ENCODE measurements at regions not wholly inside any gene's neighbourhood (a gene's known extent, or its start where the extent isn't known, plus 50 kb on each side); places are given as distances from the start of the nearest gene placed in this dataset.
"Not testable (repeated sequence)": the region's sequence is repeated elsewhere in the genome, so short reads cannot be mapped to it uniquely, and the experiment has no call there.

DNA sequence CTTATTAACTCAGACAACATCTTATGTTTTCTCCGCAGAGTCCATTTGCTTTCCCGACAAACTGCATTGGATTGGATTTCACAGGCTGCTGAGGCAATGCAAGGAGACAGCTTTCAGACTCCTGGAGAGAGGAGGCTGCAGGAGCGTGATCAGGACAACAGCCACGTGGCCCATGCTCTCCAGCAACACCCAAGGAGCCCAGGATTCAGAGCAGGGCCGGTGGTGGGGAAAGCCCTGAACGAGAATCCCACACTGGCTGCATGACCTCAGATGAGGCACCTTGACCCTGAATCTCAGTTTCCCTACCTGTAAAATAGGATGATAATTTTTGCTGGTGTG is 78.3 kb upstream of the NFASC start:
- no peaks in the 10 kb centered on the region for H3K36me3 ChIP-seq (replicated peaks in 1 of 2; ENCODE audit: control extremely low read depth in 1 of 2, control insufficient read depth in 1 of 2, extremely low read depth in 1 of 2, insufficient read depth in 2 of 2, low read length in 1 of 2)
- TF ChIP-seq, protein P1, sequence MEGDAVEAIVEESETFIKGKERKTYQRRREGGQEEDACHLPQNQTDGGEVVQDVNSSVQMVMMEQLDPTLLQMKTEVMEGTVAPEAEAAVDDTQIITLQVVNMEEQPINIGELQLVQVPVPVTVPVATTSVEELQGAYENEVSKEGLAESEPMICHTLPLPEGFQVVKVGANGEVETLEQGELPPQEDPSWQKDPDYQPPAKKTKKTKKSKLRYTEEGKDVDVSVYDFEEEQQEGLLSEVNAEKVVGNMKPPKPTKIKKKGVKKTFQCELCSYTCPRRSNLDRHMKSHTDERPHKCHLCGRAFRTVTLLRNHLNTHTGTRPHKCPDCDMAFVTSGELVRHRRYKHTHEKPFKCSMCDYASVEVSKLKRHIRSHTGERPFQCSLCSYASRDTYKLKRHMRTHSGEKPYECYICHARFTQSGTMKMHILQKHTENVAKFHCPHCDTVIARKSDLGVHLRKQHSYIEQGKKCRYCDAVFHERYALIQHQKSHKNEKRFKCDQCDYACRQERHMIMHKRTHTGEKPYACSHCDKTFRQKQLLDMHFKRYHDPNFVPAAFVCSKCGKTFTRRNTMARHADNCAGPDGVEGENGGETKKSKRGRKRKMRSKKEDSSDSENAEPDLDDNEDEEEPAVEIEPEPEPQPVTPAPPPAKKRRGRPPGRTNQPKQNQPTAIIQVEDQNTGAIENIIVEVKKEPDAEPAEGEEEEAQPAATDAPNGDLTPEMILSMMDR (IDR thresholded peaks at IDR 0.05) = no peak
- TF ChIP-seq EZH2 (IDR thresholded peaks at IDR 0.05; ENCODE audit: borderline replicate concordance, insufficient read depth, low read depth, low read length, poor library complexity, severe bottlenecking) = no peak
- H3K4me1 ChIP-seq (ENCODE audit: control insufficient read depth in 2 of 2, insufficient read depth in 2 of 2, low read length in 2 of 2) = no peaks in the 10 kb centered on the region
- peaks cover 34% of the 10 kb centered on the region for H3K27me3 Mint-ChIP-seq
- H3K4me3 ChIP-seq (ENCODE audit: control extremely low read depth in 1 of 5, extremely low read depth in 1 of 5, insufficient read depth in 1 of 5, low read depth in 2 of 5, low read length in 4 of 5) = no peak overlapping the region
- no peak overlapping the region for H3K27ac Mint-ChIP-seq
- DNase-seq = no peak
- H4K20me1 ChIP-seq (ENCODE audit: control insufficient read depth, insufficient read depth, low read length, poor library complexity, severe bottlenecking) = no peaks in the 10 kb centered on the region
- H3K4me2 ChIP-seq (replicated peaks; ENCODE audit: low read depth, low read length, poor library complexity, severe bottlenecking) = no peak overlapping the region
- no peak overlapping the region for H3K27ac ChIP-seq (ENCODE audit: low read length in 2 of 2)
- no peaks in the 10 kb centered on the region for H3K9me3 Mint-ChIP-seq (ENCODE audit: insufficient read depth)
- H3K9ac ChIP-seq (ENCODE audit: low read length) = no peak overlapping the region
- POLR2A ChIA-PET = no interaction called here
- no peaks in the 10 kb centered on the region for H3K79me2 ChIP-seq (ENCODE audit: control insufficient read depth, insufficient read depth, low read length)
- intact Hi-C loops (cut with micrococcal nuclease) = no loop called here
- CTCF ChIA-PET = interaction anchor here (0.5 to 12.6 kb wide), 21 partner anchors 9 to 1145 kb away, joined by 3 to 148 read pairs (median 4); no protein-coding TSS in a partner anchor
- H3K9me3 ChIP-seq (ENCODE audit: control extremely low read depth in 1 of 3, control insufficient read depth in 2 of 3, insufficient read depth in 1 of 3, low read length in 2 of 3) = no peaks in the 10 kb centered on the region
- peaks cover 0 to 16% (median 8%) of the 10 kb centered on the region in 4 experiments for H3K27me3 ChIP-seq (replicated peaks in 1 of 4; ENCODE audit: control extremely low read depth in 1 of 4, control insufficient read depth in 3 of 4, insufficient read depth in 4 of 4, low read length in 3 of 4)
- no peak for ATAC-seq (ENCODE audit: low read depth)
- no peak overlapping the region for H2AFZ ChIP-seq (ENCODE audit: insufficient read depth, low read depth, low read length, poor library complexity, severe bottlenecking)
- 100% methylated on average over 2 of the region's 6 CpGs for WGBS (ENCODE audit: insufficient coverage)
- H3K4me1 Mint-ChIP-seq = peaks cover 2% of the 10 kb centered on the region
- no peak overlapping the region for H3K4me3 Mint-ChIP-seq

DNA sequence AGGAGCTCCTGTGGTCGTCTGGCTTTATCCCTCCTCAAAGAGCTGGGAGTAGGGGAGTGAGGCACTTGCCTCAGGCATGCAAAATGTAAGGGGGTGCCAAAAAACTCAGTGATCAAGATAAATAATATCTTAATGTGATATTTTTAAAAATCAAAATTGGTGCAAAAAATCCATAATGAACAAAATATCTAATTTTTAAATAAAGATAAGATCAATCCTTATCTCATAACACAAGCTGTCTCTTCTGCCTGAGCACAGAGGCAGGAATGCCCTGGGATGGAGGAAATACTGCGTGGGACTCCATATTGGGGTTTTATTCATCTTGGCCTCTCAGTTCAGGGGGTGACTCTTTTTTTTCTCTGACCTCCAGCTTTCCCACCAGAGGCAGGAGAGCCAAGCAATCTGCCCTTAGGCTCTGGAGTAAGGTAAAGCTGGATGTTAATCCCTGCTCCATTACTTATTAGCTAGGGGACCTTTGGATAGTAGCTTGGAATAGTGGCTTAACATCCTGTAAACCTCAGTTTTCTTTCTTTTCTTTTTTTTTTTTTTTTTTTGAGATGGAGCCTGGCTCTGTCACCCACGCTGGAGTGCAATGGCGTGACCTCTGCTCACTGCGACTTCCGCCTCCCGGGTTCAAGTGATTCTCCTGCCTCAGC is 77.3 kb upstream of the NFASC start:
- Mint-ChIP-seq H3K4me3 (no peak overlapping the region), H3K4me1 (peaks cover 2% of the 10 kb centered on the region), H3K27me3 (peaks cover 29% of the 10 kb centered on the region), H3K9me3 (ENCODE audit: insufficient read depth) (no peaks in the 10 kb centered on the region), H3K27ac (no peak overlapping the region)
- Histone ChIP-seq H4K20me1 (ENCODE audit: control insufficient read depth, insufficient read depth, low read length, poor library complexity, severe bottlenecking) (no peaks in the 10 kb centered on the region), H3K9me3 (ENCODE audit: control extremely low read depth in 1 of 3, control insufficient read depth in 2 of 3, insufficient read depth in 1 of 3, low read length in 2 of 3) (no peaks in the 10 kb centered on the region), H3K27me3 (replicated peaks in 1 of 4; ENCODE audit: control extremely low read depth in 1 of 4, control insufficient read depth in 3 of 4, insufficient read depth in 4 of 4, low read length in 3 of 4) (peaks cover 0 to 16% (median 8%) of the 10 kb centered on the region in 4 experiments), H2AFZ (ENCODE audit: insufficient read depth, low read depth, low read length, poor library complexity, severe bottlenecking) (no peak overlapping the region), H3K9ac (ENCODE audit: low read length) (no peak overlapping the region), H3K36me3 (replicated peaks in 1 of 2; ENCODE audit: control extremely low read depth in 1 of 2, control insufficient read depth in 1 of 2, extremely low read depth in 1 of 2, insufficient read depth in 2 of 2, low read length in 1 of 2) (no peaks in the 10 kb centered on the region), H3K4me3 (ENCODE audit: control extremely low read depth in 1 of 5, extremely low read depth in 1 of 5, insufficient read depth in 1 of 5, low read depth in 2 of 5, low read length in 4 of 5) (no peak overlapping the region), H3K79me2 (ENCODE audit: control insufficient read depth, insufficient read depth, low read length) (no peaks in the 10 kb centered on the region), H3K4me2 (replicated peaks; ENCODE audit: low read depth, low read length, poor library complexity, severe bottlenecking) (no peak overlapping the region), H3K27ac (ENCODE audit: low read length in 2 of 2) (no peak overlapping the region), H3K4me1 (ENCODE audit: control insufficient read depth in 2 of 2, insufficient read depth in 2 of 2, low read length in 2 of 2) (no peaks in the 10 kb centered on the region)
- CTCF ChIA-PET = interaction anchor here (0.6 to 12.6 kb wide), 6 partner anchors 10 to 243 kb away, joined by 3 to 148 read pairs (median 11); no protein-coding TSS in a partner anchor
- no peak for TF ChIP-seq EZH2 (IDR thresholded peaks at IDR 0.05; ENCODE audit: borderline replicate concordance, insufficient read depth, low read depth, low read length, poor library complexity, severe bottlenecking)
- TF ChIP-seq, protein P1 (IDR thresholded peaks at IDR 0.05) = no peak
- no peak for ATAC-seq (ENCODE audit: low read depth)
- POLR2A ChIA-PET = no interaction called here
- WGBS (ENCODE audit: insufficient coverage) = 95% methylated on average over 5 of the region's 7 CpGs
- intact Hi-C loops (cut with micrococcal nuclease) = no loop called here
- no peak for DNase-seq

DNA sequence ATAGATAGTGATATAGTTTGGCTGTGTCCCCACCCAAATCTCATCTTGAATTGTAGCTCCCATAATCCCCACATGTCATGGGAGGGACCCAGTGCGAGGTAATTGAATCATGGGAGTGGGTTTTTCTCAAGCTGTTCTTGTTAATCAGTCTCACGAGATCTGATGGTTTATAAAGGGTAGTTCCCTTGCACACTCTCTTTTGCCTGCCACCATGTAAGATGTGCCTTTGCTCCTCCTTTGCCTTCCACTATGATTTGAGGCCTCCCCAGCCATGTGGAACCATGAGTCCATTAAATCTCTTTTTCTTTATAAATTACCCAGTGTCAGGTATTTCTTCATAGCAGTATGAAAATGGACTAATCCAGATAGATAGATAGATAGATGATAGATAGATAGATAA is 73.8 kb upstream of the NFASC start:
- H3K4me1 Mint-ChIP-seq; H3K4me1 ChIP-seq (ENCODE audit: control insufficient read depth in 2 of 2, insufficient read depth in 2 of 2, low read length in 2 of 2); H3K4me2 ChIP-seq (replicated peaks; ENCODE audit: low read depth, low read length, poor library complexity, severe bottlenecking); ATAC-seq (ENCODE audit: low read depth); intact Hi-C loops (cut with micrococcal nuclease); H3K27ac ChIP-seq (ENCODE audit: low read length in 2 of 2); H3K27me3 ChIP-seq (replicated peaks in 1 of 4; ENCODE audit: control extremely low read depth in 1 of 4, control insufficient read depth in 3 of 4, insufficient read depth in 4 of 4, low read length in 3 of 4); H3K4me3 Mint-ChIP-seq; H3K27ac Mint-ChIP-seq; H2AFZ ChIP-seq (ENCODE audit: insufficient read depth, low read depth, low read length, poor library complexity, severe bottlenecking); H3K9me3 ChIP-seq (ENCODE audit: control extremely low read depth in 1 of 3, control insufficient read depth in 2 of 3, insufficient read depth in 1 of 3, low read length in 2 of 3); H3K27me3 Mint-ChIP-seq; DNase-seq; H4K20me1 ChIP-seq (ENCODE audit: control insufficient read depth, insufficient read depth, low read length, poor library complexity, severe bottlenecking); H3K79me2 ChIP-seq (ENCODE audit: control insufficient read depth, insufficient read depth, low read length); H3K9ac ChIP-seq (ENCODE audit: low read length); POLR2A ChIA-PET; H3K9me3 Mint-ChIP-seq (ENCODE audit: insufficient read depth); H3K4me3 ChIP-seq (ENCODE audit: control extremely low read depth in 1 of 5, extremely low read depth in 1 of 5, insufficient read depth in 1 of 5, low read depth in 2 of 5, low read length in 4 of 5); H3K36me3 ChIP-seq (replicated peaks in 1 of 2; ENCODE audit: control extremely low read depth in 1 of 2, control insufficient read depth in 1 of 2, extremely low read depth in 1 of 2, insufficient read depth in 2 of 2, low read length in 1 of 2): not testable (repeated sequence)
- CTCF ChIA-PET = interaction anchor here (12.6 kb wide), 1 partner anchor 11 kb away, joined by 148 read pairs; no protein-coding TSS in a partner anchor
- no CpG with 5 or more reads among the region's 2 CpGs for WGBS (ENCODE audit: insufficient coverage)

Measured in B cell (primary cell).